Psoas muscle (tissue), 7 donors: ENCODE measurements at regions not wholly inside any gene's neighbourhood (a gene's known extent, or its start where the extent isn't known, plus 50 kb on each side); places are given as distances from the start of the nearest gene placed in this dataset.
"Not testable (repeated sequence)": the region's sequence is repeated elsewhere in the genome, so short reads cannot be mapped to it uniquely, and the experiment has no call there.

Source experiments
- ATAC-seq, 4 donors: fragments of 200-7000 bp; cut with Tn5 transposase; one replicate each; pipeline ENCODE4 v1.9.1; 2020; ENCODE audit warnings: moderate library complexity in 3 of 4, mild to moderate bottlenecking in 2 of 4
- DNase-seq, 2 donors: peaks; one replicate each; pipeline ENCODE4 v3.0.0-alpha.2; 2020
- H3K27ac ChIP-seq: fragments of 200-600 bp; one replicate; pipeline ENCODE4 v1.8.0; 2022
- H3K27me3 ChIP-seq, 3 donors: fragments of 200-600 bp in 1 of 3; one replicate each; pipeline versions ENCODE4 v1.6.1 to v1.8.0; 2013 to 2022; ENCODE audit warnings: low read length in 2 of 3, mild to moderate bottlenecking in 2 of 3, moderate library complexity in 1 of 3; ENCODE audit not compliant: insufficient read depth in 3 of 3
- H3K36me3 ChIP-seq, 2 donors: fragments of 200-600 bp in 1 of 2; one replicate each; pipeline versions ENCODE4 v1.6.1 to v1.8.0; 2013 to 2022; ENCODE audit warnings: low read depth in 1 of 2, mild to moderate bottlenecking in 1 of 2, moderate library complexity in 1 of 2; ENCODE audit not compliant: insufficient read depth in 1 of 2
- H3K4me1 ChIP-seq: fragments of 200-600 bp; one replicate; pipeline ENCODE4 v1.8.0; 2022
- H3K4me3 ChIP-seq: fragments of 200-600 bp; one replicate; pipeline ENCODE4 v1.8.0; 2022; ENCODE audit warnings: mild to moderate bottlenecking
- H3K9me3 ChIP-seq: fragments of 200-600 bp; one replicate; pipeline ENCODE4 v1.8.0; 2022
- WGBS, 3 donors: extraction: QIAGEN DNeasy Blood & Tissue Kit; methylation state at CpG; one replicate each; pipeline versions ENCODE4 v1.1.6 to v1.1.7; 2013; 5-methylcytosine and 5-hydroxymethylcytosine counted together
- intact Hi-C, 2 donors: fragments of 100-400 bp; cut with DNase I; formaldehyde crosslinking; loops; one replicate each; pipeline versions ENCODE4 v1.11.0 to v1.14.2; 2022
- donor health status: healthy with polysubstance abuse.
- donor health status: DM: no; HTN: no; CAD: no; lungs with moderate emphysema.
- donor health status: Bipolar disorder and iron deficiency.
- donor health status: healthy.
- donor health status: DM: yes; HTN: yes; CAD: no.
- donor health status: DM: no; HTN: no; CAD: no.
- donor health status: DM: yes; HTN: yes; CAD: no.

- WGBS, 3 donors = 79 to 85% (median 79%) methylated on average over 9 of the region's 9 CpGs
These were observed 171.4 kb upstream of the ZNF322 start for GRCh38 chr6:26830992-26831391.

GRCh38 chr6:26835707-26836106 lies 176.2 kb upstream of the ZNF322 start:
- ATAC-seq, intact Hi-C loops: not testable (repeated sequence)
- 85 to 91% (median 89%) methylated on average over 4 to 5 of the region's 5 CpGs for WGBS, 3 donors

More at GRCh38 chr6:26830992-26831391, 171.4 kb upstream of the ZNF322 start:
- ATAC-seq, H3K9me3 ChIP-seq, H3K4me3 ChIP-seq, H3K27me3 ChIP-seq, H3K27ac ChIP-seq, H3K4me1 ChIP-seq, H3K36me3 ChIP-seq, intact Hi-C loops, DNase-seq: not testable (repeated sequence)

DNA sequence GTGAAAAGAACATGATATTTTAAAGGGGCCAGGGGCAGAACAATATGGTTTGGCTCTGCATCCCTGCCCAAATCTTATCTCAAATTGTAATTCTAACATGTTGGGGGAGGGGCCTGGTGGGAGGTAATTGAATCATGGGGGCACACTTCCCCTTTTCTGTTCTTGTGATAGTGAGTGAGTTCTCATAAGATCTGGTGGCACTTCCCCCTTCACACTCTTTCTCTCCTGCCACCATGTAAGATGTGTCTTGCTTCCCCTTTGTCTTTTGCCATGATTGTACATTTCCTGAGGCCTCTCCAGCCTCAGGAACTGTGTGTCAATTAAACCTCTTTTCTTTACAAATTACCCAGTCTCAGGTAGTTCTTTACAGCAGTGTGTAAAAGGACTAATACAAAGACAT lies 177.1 kb upstream of the ZNF322 start:
- H3K36me3 ChIP-seq, intact Hi-C loops, H3K4me1 ChIP-seq, H3K4me3 ChIP-seq, H3K9me3 ChIP-seq, DNase-seq, ATAC-seq, H3K27me3 ChIP-seq, H3K27ac ChIP-seq: not testable (repeated sequence)

More at GRCh38 chr6:26835707-26836106, 176.2 kb upstream of the ZNF322 start:
- H3K4me1 ChIP-seq, DNase-seq, H3K27me3 ChIP-seq, H3K9me3 ChIP-seq, H3K36me3 ChIP-seq, H3K4me3 ChIP-seq, H3K27ac ChIP-seq: not testable (repeated sequence)

- DNase-seq, ATAC-seq, H3K4me3 ChIP-seq, H3K27me3 ChIP-seq, H3K9me3 ChIP-seq, intact Hi-C loops, H3K4me1 ChIP-seq, H3K27ac ChIP-seq, H3K36me3 ChIP-seq: not testable (repeated sequence)
- 84 to 100% (median 95%) methylated on average over 2 of the region's 2 CpGs for WGBS, 3 donors
These were observed 185.3 kb upstream of the ZNF322 start for GRCh38 chr6:26844823-26845222.

- ATAC-seq, intact Hi-C loops, H3K36me3 ChIP-seq, DNase-seq, H3K27me3 ChIP-seq, H3K4me3 ChIP-seq, H3K27ac ChIP-seq, H3K9me3 ChIP-seq, H3K4me1 ChIP-seq: not testable (repeated sequence)
- WGBS, 3 donors = 50 to 63% (median 52%) methylated on average over 2 of the region's 2 CpGs
These were observed 197.7 kb upstream of the ZNF322 start for GRCh38 chr6:26857289-26857688.

DNA sequence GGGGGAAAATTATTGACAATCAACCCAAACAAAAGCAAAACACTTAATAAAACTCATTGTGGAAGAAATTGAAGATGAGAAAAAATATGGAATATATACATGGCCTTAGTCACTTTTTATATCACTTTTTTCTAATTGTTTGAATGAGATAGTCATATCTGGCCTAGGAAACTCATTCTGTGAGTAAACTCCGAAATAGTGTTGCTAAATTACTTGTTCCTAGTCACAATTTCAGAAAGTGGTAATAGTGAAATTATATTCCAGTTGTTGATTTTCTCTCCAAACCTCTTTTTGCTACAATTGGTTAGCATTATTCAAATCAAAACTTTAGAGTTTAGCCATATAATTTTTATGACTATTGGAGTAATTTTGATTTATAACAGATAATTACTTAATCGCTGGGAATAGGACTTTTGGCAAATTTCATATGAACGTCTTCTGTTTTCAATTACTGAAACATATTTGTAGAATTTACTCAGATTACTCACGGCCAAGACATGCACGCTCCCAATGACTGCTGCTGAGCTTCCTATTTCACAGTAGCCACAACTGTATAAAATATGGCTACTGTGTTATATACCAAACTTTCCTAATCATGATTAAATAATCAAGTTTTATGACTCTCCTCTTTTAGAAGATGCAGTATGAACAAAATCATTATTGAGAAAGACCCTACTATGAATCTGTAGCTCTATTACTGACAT lies 199.7 kb upstream of the ZNF322 start:
- DNase-seq, intact Hi-C loops, H3K27me3 ChIP-seq, H3K36me3 ChIP-seq, H3K9me3 ChIP-seq, H3K4me3 ChIP-seq, H3K4me1 ChIP-seq, ATAC-seq, H3K27ac ChIP-seq: not testable (repeated sequence)
- WGBS, 3 donors = 73 to 83% (median 79%) methylated on average over 2 of the region's 5 CpGs

DNA sequence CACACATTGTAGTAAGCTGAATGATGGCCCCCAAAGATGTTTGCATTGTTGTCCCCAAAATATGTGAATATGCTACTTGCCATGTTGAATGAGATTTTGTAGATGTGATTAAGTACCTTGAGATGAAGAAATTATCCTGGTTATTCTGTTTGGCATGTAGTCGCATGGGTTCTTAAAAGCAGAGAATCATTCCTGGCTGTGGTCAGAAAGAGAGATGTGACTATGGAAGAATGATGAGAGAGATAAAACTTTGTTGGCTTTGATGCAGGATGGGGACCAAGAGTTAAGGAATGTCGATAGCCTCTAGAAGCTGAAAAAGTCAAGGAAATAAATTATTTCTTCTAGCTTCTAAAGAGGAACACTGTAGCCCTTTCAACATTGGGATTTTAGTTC lies 200.2 kb upstream of the ZNF322 start:
- H3K4me1 ChIP-seq, H3K27ac ChIP-seq, DNase-seq, H3K36me3 ChIP-seq, H3K9me3 ChIP-seq, H3K27me3 ChIP-seq, intact Hi-C loops, ATAC-seq, H3K4me3 ChIP-seq: not testable (repeated sequence)
- WGBS, 3 donors = 82 to 94% (median 91%) methylated on average over 2 of the region's 2 CpGs

DNA sequence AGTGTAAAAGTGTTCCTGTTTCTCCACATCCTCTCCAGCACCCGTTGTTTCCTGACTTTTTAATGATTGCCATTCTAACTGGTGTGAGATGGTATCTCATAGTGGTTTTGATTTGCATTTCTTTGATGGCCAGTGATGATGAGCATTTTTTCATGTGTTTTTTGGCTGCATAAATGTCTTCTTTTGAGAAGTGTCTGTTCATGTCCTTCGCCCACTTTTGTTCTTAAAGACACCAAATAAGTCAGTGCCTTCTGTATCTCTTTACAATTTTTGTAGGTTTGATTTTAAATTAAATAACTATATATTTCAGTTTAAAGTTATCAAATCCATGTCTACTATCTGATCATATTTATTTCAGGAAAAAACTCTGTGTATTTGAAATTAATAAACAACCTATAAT lies 202.4 kb upstream of the ZNF322 start:
- H3K27me3 ChIP-seq, H3K4me1 ChIP-seq, intact Hi-C loops, H3K4me3 ChIP-seq, DNase-seq, H3K9me3 ChIP-seq, ATAC-seq, H3K27ac ChIP-seq, H3K36me3 ChIP-seq: not testable (repeated sequence)
- 90 to 100% (median 92%) methylated on average over 1 to 2 of the region's 2 CpGs for WGBS, 3 donors

GRCh38 chr6:26863641-26864040 lies 204.1 kb upstream of the ZNF322 start:
- 86 to 89% (median 87%) methylated on average over 6 of the region's 6 CpGs for WGBS, 3 donors
- H3K36me3 ChIP-seq, H3K27me3 ChIP-seq, H3K4me1 ChIP-seq, H3K27ac ChIP-seq, H3K4me3 ChIP-seq, intact Hi-C loops, ATAC-seq, DNase-seq, H3K9me3 ChIP-seq: not testable (repeated sequence)

DNA sequence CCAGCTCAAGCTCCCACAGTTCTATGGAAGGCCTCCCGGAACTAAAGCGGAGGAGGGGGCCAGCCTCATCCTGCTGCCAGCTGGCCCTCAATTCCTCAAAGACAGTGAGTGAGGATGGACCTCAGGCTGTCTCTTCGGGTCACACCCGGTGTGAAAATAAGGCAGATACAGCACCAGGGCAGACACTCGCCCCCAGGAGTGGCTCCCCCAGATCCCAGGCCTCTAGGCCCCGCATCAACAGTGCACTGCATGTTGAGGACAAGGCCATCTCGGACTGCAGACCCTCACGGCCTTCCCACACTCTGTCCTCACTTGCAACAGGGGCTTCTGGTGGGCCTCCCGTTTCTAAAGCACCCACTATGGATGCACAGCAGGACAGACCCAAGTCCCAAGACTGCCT lies 239.2 kb upstream of the ZNF322 start:
- H3K27ac ChIP-seq, H3K36me3 ChIP-seq, H3K4me1 ChIP-seq, H3K4me3 ChIP-seq, H3K9me3 ChIP-seq, intact Hi-C loops, H3K27me3 ChIP-seq, DNase-seq, ATAC-seq: not testable (repeated sequence)
- WGBS, 3 donors = 70 to 77% (median 72%) methylated on average over 9 of the region's 9 CpGs

DNA sequence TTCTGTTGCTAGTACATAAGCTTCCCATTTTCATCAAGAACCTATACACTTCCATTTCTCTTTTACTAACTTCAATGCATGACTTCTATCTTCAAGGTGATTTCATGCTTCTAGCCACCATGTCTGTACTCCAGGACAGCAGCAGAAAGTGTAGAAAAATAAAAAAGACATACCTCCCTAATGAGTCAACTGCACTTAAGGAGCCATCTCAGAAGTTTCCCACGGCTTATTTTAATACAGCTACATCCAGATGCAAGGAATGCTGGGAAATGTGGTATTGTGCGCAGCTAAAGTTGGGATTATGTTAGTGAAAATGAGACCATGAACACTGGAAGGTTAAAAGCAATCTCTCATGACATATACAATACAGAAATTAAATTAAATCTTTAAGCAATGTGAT lies 264.7 kb upstream of the ZNF322 start:
- ATAC-seq, H3K4me3 ChIP-seq, H3K27ac ChIP-seq, H3K36me3 ChIP-seq, intact Hi-C loops, DNase-seq, H3K4me1 ChIP-seq, H3K27me3 ChIP-seq, H3K9me3 ChIP-seq: not testable (repeated sequence)
- 84 to 92% (median 89%) methylated on average over 2 of the region's 2 CpGs for WGBS, 3 donors

DNA sequence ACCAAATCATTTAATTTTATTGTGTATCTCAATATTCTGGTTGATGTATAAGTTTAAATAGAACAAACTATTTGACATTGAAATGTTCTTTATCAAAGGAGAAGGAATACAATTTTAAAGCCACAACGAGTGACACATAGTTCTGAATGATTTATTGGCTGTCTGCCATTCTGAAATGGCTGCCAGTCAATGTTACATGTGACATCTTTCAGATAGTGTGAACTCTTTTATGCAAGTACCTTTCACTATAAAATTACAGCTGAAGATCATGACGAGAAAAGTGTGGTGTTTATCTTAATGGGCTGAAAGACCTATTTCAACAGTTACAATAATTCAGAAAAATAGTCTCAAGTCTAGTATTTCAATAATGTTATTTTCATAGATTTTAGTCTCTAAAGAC lies 268.6 kb upstream of the ZNF322 start:
- ATAC-seq, H3K27me3 ChIP-seq, H3K4me3 ChIP-seq, DNase-seq, H3K9me3 ChIP-seq, H3K36me3 ChIP-seq, intact Hi-C loops, H3K4me1 ChIP-seq, H3K27ac ChIP-seq: not testable (repeated sequence)
- WGBS, 3 donors = 35 to 50% (median 48%) methylated on average over 1 of the region's 2 CpGs
